Mucosa of descending colon (tissue), 3 donors: ENCODE measurements at regions not wholly inside any gene's neighbourhood (a gene's known extent, or its start where the extent isn't known, plus 50 kb on each side); places are given as distances from the start of the nearest gene placed in this dataset.

ENCODE experiments used
- ATAC-seq: fragments of 200-7000 bp; cut with Tn5 transposase; one replicate; pipeline ENCODE4 v1.9.1; 2020; ENCODE audit warnings: mild to moderate bottlenecking, moderate library complexity
- DNase-seq, 3 donors: peaks; one replicate each; pipeline ENCODE4 v3.0.0-alpha.2; 2020
- H3K36me3 ChIP-seq: fragments of 200-600 bp; one replicate; pipeline ENCODE4 v1.8.0; 2021; ENCODE audit warnings: low read depth, mild to moderate bottlenecking
- H3K4me1 ChIP-seq: fragments of 200-600 bp; one replicate; pipeline ENCODE4 v1.8.0; 2021; ENCODE audit warnings: low read depth, mild to moderate bottlenecking
- H3K4me3 ChIP-seq: fragments of 200-600 bp; one replicate; pipeline ENCODE4 v1.8.0; 2021; ENCODE audit warnings: mild to moderate bottlenecking
- H3K9me3 ChIP-seq: fragments of 200-600 bp; one replicate; pipeline ENCODE4 v1.8.0; 2021; ENCODE audit warnings: mild to moderate bottlenecking
- intact Hi-C, 2 donors: fragments of 100-400 bp; cut with DNase I in 1 of 2; cut with micrococcal nuclease in 1 of 2; formaldehyde crosslinking; loops; one replicate each; pipeline versions ENCODE4 v1.11.0 to v1.11.1; 2022; cut with DNase I, micrococcal nuclease
- TF ChIP-seq, protein P1 (sequence below): fragments of 200-600 bp; IDR thresholded peaks from one replicate; pipeline ENCODE4 v1.8.0; 2022; ENCODE audit warnings: antibody characterized with exemption, mild to moderate bottlenecking
- donor health status: DM: no; HTN: no; CAD: no; lungs with moderate emphysema.
- donor health status: DM: no; HTN: no; CAD: no.
- donor health status: DM: no; HTN: yes; CAD: no.

- Histone ChIP-seq H3K9me3 (no peaks in the 10 kb centered on the region), H3K36me3 (no peaks in the 10 kb centered on the region), H3K4me3 (no peak overlapping the region), H3K4me1 (no peaks in the 10 kb centered on the region)
- DNase-seq (no peak), ATAC-seq (no peak)
- intact Hi-C loops: no loop called here
- TF ChIP-seq, protein P1, sequence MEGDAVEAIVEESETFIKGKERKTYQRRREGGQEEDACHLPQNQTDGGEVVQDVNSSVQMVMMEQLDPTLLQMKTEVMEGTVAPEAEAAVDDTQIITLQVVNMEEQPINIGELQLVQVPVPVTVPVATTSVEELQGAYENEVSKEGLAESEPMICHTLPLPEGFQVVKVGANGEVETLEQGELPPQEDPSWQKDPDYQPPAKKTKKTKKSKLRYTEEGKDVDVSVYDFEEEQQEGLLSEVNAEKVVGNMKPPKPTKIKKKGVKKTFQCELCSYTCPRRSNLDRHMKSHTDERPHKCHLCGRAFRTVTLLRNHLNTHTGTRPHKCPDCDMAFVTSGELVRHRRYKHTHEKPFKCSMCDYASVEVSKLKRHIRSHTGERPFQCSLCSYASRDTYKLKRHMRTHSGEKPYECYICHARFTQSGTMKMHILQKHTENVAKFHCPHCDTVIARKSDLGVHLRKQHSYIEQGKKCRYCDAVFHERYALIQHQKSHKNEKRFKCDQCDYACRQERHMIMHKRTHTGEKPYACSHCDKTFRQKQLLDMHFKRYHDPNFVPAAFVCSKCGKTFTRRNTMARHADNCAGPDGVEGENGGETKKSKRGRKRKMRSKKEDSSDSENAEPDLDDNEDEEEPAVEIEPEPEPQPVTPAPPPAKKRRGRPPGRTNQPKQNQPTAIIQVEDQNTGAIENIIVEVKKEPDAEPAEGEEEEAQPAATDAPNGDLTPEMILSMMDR: no peak
Observed at GRCh38 chr10:83555264-83555663, 584.0 kb upstream of the GHITM start.

GRCh38 chr10:83562381-83562780, 576.9 kb upstream of the GHITM start:
- intact Hi-C loops: no loop called here
- ATAC-seq: no peak

GRCh38 chr10:83564889-83565588, 574.3 kb upstream of the GHITM start:
- ATAC-seq (no peak), DNase-seq (no peak)
- H3K4me3 ChIP-seq: no peak overlapping the region
- intact Hi-C loops: no loop called here
- H3K36me3 ChIP-seq: no peaks in the 10 kb centered on the region
- TF ChIP-seq, protein P1: no peak
- no peaks in the 10 kb centered on the region for H3K4me1 ChIP-seq
- no peaks in the 10 kb centered on the region for H3K9me3 ChIP-seq

More at GRCh38 chr10:83562381-83562780, 576.9 kb upstream of the GHITM start:
- H3K9me3 ChIP-seq: no peaks in the 10 kb centered on the region
- no peak overlapping the region for H3K4me3 ChIP-seq
- TF ChIP-seq, protein P1: no peak
- no peaks in the 10 kb centered on the region for H3K36me3 ChIP-seq
- no peaks in the 10 kb centered on the region for H3K4me1 ChIP-seq
- DNase-seq: no peak

DNA sequence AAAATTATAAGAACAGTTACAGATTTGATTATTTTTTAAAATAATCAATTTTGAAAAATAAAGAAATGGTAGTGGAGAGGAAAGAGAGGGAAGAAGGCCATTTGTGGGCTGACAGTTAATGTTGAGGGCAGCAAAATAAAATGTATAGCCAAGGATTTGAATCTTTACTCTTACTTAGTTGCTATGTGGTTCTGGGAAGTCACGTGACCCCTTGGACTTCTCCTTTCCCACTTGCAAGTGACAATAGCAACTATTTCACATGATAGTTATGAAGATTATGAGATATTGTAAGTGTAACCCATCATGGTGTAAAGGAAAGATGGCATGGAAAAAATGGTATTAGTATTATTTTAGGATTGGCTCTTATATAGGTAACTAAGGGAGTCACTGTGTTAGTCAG, 567.3 kb upstream of the GHITM start:
- TF ChIP-seq, protein P1: no peak
- Histone ChIP-seq H3K4me1 (no peaks in the 10 kb centered on the region), H3K4me3 (no peak overlapping the region), H3K9me3 (no peaks in the 10 kb centered on the region), H3K36me3 (no peaks in the 10 kb centered on the region)
- intact Hi-C loops: no loop called here
- ATAC-seq: no peak
- no peak for DNase-seq

GRCh38 chr10:83574770-83575169, 564.5 kb upstream of the GHITM start:
- intact Hi-C loops: no loop called here
- no peak for ATAC-seq
- TF ChIP-seq, protein P1: no peak
- Histone ChIP-seq H3K4me3 (no peak overlapping the region), H3K4me1 (no peaks in the 10 kb centered on the region), H3K36me3 (no peaks in the 10 kb centered on the region), H3K9me3 (no peaks in the 10 kb centered on the region)
- no peak for DNase-seq

DNA sequence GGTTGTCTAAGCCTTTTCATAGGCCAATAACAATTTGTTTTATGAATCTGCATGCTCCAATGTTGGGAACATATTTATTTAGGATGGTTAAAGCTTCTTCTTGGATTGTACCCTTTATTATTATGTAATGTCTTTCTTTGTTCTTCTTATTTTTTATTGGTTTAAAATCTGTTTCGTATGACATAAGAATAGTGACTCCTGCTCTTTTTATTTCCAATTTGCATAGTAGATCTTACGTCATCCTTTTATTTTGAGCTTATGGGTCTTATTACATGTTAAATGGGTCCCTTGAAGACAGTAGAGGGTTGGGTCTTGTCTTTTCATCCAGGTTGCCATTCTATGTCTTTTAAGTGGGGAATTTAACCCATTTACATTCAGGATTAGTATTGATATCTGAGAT, 561.9 kb upstream of the GHITM start:
- intact Hi-C loops: no loop called here

More for the DNA sequence above, 561.9 kb upstream of the GHITM start:
- no peak overlapping the region for H3K4me3 ChIP-seq
- H3K4me1 ChIP-seq: no peaks in the 10 kb centered on the region
- no peaks in the 10 kb centered on the region for H3K36me3 ChIP-seq
- DNase-seq (no peak), ATAC-seq (no peak)
- no peaks in the 10 kb centered on the region for H3K9me3 ChIP-seq
- TF ChIP-seq, protein P1: no peak
